MCF 10A (cell line): ENCODE measurements at regions not wholly inside any gene's neighbourhood (a gene's known extent, or its start where the extent isn't known, plus 50 kb on each side); places are given as distances from the start of the nearest gene placed in this dataset.

Source experiments
- BruUV-seq: library from RNA; stranded (reverse); fragments of 400-500 nt; replicated peaks from 2 replicates; lab custom pipeline; 2021; lab: Mats Ljungman, UMichigan
- CTCF ChIA-PET: fragments of 300-600 bp; sonication (Branson Sonifier 250); formaldehyde crosslinking; extraction: SDS; loops from one replicate; lab custom pipeline; 2021; ENCODE audit warnings: antibody characterized with exemption, inconsistent platforms; lab: Yijun Ruan, JAX
- POLR2A ChIA-PET: fragments of 300-600, 350-650 bp; sonication (Branson Sonifier 250); formaldehyde crosslinking; extraction: SDS; loops from one replicate; lab custom pipeline; 2020; ENCODE audit warnings: antibody characterized with exemption, inconsistent platforms; lab: Yijun Ruan, JAX
- DNase-seq: peaks from one replicate; pipeline ENCODE4 v3.0.0-alpha.2; 2018; ENCODE audit not compliant: unreplicated experiment
- H3K27ac Mint-ChIP-seq: one replicate; pipeline ENCODE4 v1.8.0; 2022; ENCODE audit warnings: mild to moderate bottlenecking, low read depth, mixed read lengths; ENCODE audit not compliant: unreplicated experiment
- H3K27me3 Mint-ChIP-seq: one replicate; pipeline ENCODE4 v1.8.0; 2022; ENCODE audit warnings: mixed read lengths; ENCODE audit not compliant: insufficient read depth, unreplicated experiment
- H3K36me3 Mint-ChIP-seq: one replicate; pipeline ENCODE4 v1.8.0; 2022; ENCODE audit warnings: mild to moderate bottlenecking, moderate library complexity, mixed read lengths; ENCODE audit not compliant: insufficient read depth, unreplicated experiment
- H3K4me1 Mint-ChIP-seq: one replicate; pipeline ENCODE4 v1.8.0; 2022; ENCODE audit warnings: mixed read lengths; ENCODE audit not compliant: insufficient read depth, unreplicated experiment
- H3K4me3 Mint-ChIP-seq: one replicate; pipeline ENCODE4 v1.8.0; 2022; ENCODE audit warnings: mild to moderate bottlenecking, moderate library complexity, mixed read lengths; ENCODE audit not compliant: unreplicated experiment
- H3K9me3 Mint-ChIP-seq: one replicate; pipeline ENCODE4 v1.8.0; 2022; ENCODE audit warnings: mixed read lengths; ENCODE audit not compliant: unreplicated experiment
- intact Hi-C: fragments of 100-400 bp; cut with micrococcal nuclease; formaldehyde crosslinking; loops from 2 replicates; pipeline ENCODE4 v1.14.1; 2022
- TF ChIP-seq, protein P1 (sequence below): fragments of 200-600 bp; IDR thresholded peaks from one replicate; pipeline ENCODE4 v1.8.0; 2022; ENCODE audit warnings: antibody characterized with exemption, mild to moderate bottlenecking; ENCODE audit not compliant: unreplicated experiment

DNA sequence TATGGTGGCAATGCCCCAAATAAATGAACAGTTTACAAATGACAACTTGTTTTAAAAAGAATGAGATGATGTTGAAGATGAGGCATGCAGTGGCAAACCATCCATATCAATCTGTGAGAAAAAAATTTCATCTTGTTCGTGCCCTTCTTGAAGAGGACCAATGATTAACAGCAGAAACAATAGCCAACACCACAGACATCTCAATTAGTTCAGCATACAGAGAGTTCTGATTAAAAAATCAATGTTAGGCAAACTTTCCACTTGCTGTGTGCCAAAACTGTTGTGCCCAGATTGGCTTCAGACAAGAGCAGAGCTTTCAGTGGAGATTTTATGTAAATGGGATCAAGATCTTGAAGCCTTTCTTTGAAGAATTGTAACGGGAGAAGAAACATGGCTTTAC lies 329.9 kb downstream of the BMP4 start:
- H3K27ac Mint-ChIP-seq = no peak overlapping the region
- POLR2A ChIA-PET = no interaction called here
- H3K4me1 Mint-ChIP-seq = no peaks in the 10 kb centered on the region
- H3K36me3 Mint-ChIP-seq = no peaks in the 10 kb centered on the region
- TF ChIP-seq, protein P1, sequence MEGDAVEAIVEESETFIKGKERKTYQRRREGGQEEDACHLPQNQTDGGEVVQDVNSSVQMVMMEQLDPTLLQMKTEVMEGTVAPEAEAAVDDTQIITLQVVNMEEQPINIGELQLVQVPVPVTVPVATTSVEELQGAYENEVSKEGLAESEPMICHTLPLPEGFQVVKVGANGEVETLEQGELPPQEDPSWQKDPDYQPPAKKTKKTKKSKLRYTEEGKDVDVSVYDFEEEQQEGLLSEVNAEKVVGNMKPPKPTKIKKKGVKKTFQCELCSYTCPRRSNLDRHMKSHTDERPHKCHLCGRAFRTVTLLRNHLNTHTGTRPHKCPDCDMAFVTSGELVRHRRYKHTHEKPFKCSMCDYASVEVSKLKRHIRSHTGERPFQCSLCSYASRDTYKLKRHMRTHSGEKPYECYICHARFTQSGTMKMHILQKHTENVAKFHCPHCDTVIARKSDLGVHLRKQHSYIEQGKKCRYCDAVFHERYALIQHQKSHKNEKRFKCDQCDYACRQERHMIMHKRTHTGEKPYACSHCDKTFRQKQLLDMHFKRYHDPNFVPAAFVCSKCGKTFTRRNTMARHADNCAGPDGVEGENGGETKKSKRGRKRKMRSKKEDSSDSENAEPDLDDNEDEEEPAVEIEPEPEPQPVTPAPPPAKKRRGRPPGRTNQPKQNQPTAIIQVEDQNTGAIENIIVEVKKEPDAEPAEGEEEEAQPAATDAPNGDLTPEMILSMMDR = no peak
- no peak for DNase-seq
- CTCF ChIA-PET = no interaction called here
- intact Hi-C loops = no loop called here
- no peak overlapping the region for H3K4me3 Mint-ChIP-seq
- BruUV-seq = no TSS peak
- no peaks in the 10 kb centered on the region for H3K9me3 Mint-ChIP-seq
- no peaks in the 10 kb centered on the region for H3K27me3 Mint-ChIP-seq

GRCh38 chr14:53622447-53622846 lies 334.2 kb downstream of the BMP4 start:
- DNase-seq = no peak
- BruUV-seq = no TSS peak
- TF ChIP-seq, protein P1 = no peak
- peaks cover 6% of the 10 kb centered on the region for H3K4me1 Mint-ChIP-seq
- POLR2A ChIA-PET = interaction anchor here (0.7 kb wide), 1 partner anchor 726 kb away, joined by 3 read pairs; no protein-coding TSS in a partner anchor
- CTCF ChIA-PET = no interaction called here
- H3K9me3 Mint-ChIP-seq = no peaks in the 10 kb centered on the region
- no peak overlapping the region for H3K27ac Mint-ChIP-seq
- H3K36me3 Mint-ChIP-seq = no peaks in the 10 kb centered on the region
- no peak overlapping the region for H3K4me3 Mint-ChIP-seq
- intact Hi-C loops = no loop called here
- H3K27me3 Mint-ChIP-seq = no peaks in the 10 kb centered on the region

GRCh38 chr14:53621921-53622320 lies 334.7 kb downstream of the BMP4 start:
- ChIA-PET POLR2A (interaction anchor here (0.6 kb wide), 1 partner anchor 689 kb away, joined by 3 read pairs; no protein-coding TSS in a partner anchor), CTCF (interaction anchor here (0.5 to 0.8 kb wide), 2 partner anchors 8 to 74 kb away, joined by 3 read pairs; no protein-coding TSS in a partner anchor)
- H3K27me3 Mint-ChIP-seq = no peaks in the 10 kb centered on the region
- peaks cover 6% of the 10 kb centered on the region for H3K4me1 Mint-ChIP-seq
- no peak for DNase-seq
- no peak overlapping the region for H3K27ac Mint-ChIP-seq
- H3K9me3 Mint-ChIP-seq = no peaks in the 10 kb centered on the region
- H3K4me3 Mint-ChIP-seq = no peak overlapping the region
- TF ChIP-seq, protein P1 = no peak
- no TSS peak for BruUV-seq
- H3K36me3 Mint-ChIP-seq = no peaks in the 10 kb centered on the region
- intact Hi-C loops = no loop called here

DNA sequence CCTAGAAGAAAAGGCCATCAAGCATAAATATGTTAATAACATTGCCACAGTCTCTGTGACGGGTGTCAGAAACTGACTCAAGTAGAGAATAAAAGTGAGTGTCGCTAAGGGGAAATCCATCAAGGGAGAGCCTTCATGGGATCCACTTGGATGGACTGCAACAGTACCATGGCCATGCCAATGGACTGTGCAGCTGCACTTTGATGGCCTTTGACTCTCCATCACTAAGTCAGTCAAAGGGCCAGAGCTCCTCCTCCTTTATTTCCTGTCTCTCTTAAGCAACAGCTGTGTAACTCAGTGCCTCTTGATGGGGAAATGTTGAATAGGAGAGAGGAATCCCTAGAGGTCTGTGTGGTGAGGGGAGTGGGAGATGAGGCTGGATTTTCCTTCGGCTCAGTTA lies 335.2 kb downstream of the BMP4 start:
- H3K27ac Mint-ChIP-seq = no peak overlapping the region
- H3K27me3 Mint-ChIP-seq = no peaks in the 10 kb centered on the region
- ChIA-PET CTCF (interaction anchor here (0.5 to 0.8 kb wide), 2 partner anchors 9 to 74 kb away, joined by 3 read pairs; no protein-coding TSS in a partner anchor), POLR2A (interaction anchor here (0.6 kb wide), 1 partner anchor 689 kb away, joined by 3 read pairs; no protein-coding TSS in a partner anchor)
- intact Hi-C loops = no loop called here
- DNase-seq = no peak
- no peak overlapping the region for H3K4me3 Mint-ChIP-seq
- TF ChIP-seq, protein P1 = no peak
- H3K9me3 Mint-ChIP-seq = no peaks in the 10 kb centered on the region
- BruUV-seq = no TSS peak
- peaks cover 6% of the 10 kb centered on the region for H3K4me1 Mint-ChIP-seq
- H3K36me3 Mint-ChIP-seq = no peaks in the 10 kb centered on the region
